Myocyte (in vitro differentiated cells): ENCODE measurements at regions not wholly inside any gene's neighbourhood (a gene's known extent, or its start where the extent isn't known, plus 50 kb on each side); places are given as distances from the start of the nearest gene placed in this dataset.

Source experiments
- DNase-seq: peaks from one replicate; pipeline ENCODE4 v3.0.0-alpha.2; 2012; ENCODE audit warnings: low read depth

DNA sequence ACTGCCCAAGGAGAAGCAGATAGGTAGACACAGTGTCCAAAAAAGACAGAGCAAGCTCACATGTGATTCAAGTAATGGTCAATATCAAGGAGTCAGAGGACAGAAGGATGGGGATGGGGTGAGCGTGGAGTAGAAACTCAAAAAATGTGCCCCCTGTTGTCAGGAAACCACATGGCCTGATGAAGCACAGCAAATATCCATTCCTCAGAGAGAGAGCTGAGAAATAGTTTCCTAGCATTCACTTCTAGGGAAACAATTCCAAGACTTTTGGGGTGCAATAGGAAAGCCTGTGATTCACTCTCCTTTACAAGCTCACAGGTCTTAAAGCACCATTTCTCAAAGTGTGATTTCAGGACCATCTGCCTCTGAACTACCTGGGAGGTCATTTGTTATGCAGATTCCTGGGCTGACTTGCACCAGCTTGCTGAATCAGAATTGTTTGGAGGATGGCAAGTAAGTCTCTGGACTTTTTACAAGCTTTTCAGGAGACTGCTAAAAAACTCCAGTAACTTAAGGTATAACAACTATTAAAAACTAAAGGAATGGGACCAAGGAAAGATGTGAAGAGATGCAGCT lies 432.8 kb downstream of the HDGFL1 start:
- no peak for DNase-seq

DNA sequence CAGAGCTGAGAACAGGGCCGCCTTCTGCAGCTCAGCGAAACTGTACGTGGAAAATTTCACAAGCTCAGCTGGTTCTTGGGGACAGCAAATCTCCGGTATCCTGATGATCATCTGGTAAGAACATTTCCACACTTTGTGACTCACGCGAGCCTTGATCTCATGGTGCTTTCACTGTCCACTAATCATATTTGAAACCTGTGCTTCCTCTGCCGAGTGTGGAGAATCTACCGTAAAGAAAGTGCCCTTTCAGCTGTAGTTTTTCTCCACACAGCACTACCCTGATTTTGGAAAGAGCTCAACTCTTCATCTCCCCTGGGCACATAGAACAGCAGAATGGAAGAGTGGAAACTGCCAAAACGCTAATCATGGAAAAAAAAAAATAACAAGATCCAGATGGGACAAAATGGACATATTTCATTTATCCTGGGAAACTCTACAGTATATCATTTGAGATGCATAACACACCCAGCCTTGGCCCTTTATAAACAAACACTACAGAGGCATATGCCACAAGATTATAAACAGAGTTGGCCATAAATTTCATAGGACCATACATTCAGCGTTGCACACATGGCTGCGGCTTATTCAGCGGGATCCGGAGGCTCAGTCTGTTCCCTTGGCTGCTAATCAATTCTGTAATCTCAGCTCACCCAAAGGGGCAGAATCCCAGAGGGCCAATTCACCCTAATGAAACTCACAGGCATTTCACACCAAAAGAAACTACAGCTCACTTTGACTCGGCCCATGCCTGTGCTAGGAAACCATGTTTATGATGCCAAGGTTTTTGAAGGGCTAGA lies 434.5 kb downstream of the HDGFL1 start:
- peak; percentile 66 for DNase-seq

DNA sequence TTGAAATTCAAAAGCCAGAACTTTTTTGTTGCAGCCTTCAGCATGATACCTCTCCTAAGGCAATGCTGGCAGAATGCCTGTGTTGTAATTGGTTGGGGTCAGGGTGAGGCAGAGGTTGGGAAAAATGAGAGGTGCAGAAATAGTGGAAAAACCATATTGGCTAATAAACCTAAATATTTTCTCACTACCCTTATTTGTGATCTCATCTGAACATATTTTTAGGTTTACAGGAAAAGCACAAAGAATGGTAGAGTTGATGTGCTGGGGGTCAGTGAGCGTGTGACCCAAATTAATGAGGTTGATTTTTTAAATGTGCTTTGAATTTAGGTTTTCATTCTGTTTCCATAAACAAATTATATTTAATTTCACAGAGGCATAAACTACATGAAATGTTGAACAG lies 437.3 kb downstream of the HDGFL1 start:
- no peak for DNase-seq

DNA sequence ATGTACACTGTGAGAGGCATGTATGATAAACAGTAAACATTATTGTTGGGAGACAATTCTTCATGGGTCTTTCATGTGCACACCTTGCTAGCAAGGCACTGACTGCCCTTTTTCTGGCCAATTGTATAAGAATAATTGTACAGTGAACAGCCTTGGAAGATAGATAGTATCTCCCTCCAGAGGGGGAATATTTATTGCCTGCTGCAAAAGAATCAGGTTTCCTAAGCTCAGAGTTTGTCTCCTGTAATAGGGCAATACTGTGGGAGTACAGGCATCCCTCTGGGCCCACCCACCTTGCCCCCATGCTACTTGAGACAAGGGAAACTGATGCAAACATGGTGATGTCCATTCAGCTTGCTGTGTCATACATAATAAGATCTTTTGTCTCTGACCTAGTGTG lies 442.2 kb downstream of the HDGFL1 start:
- no peak for DNase-seq

DNA sequence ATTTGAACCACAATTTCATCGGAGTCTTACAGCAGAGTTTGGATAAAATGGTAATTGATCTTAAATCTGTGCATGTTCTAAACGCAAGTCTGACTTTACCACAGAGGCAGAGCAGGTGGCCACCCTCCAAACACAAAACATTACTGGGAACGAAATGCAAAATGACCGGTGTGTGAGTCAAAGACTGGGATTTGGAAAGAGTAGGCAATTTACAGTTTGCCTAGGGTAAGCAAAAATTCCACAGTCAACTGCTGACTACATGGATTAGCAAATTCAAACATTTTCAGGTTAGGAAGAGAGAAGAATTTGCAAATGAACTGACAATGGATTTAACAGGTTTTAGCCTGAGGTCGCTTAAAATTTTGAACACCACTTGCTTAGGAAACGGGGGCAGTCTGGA lies 444.4 kb downstream of the HDGFL1 start:
- DNase-seq: peak; percentile 25

DNA sequence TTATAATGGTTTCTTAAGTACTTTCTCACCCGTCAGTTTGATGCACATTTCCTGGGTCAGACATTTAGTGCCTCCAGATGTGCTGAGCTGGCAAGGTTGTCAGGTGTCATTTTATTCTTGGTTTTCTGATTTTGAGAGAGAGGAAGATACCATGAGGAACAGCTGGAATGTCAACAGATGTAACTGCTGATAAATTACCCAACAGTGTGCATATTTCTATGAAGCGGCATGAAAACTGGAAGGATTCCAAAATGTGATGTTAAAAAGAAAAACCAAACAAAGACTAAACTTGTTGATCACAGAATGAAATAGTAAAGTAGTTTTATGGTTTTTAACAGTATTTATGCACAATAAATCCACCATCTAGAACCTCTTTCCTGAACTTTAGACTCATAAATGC lies 447.3 kb downstream of the HDGFL1 start:
- DNase-seq: peak; percentile 58

DNA sequence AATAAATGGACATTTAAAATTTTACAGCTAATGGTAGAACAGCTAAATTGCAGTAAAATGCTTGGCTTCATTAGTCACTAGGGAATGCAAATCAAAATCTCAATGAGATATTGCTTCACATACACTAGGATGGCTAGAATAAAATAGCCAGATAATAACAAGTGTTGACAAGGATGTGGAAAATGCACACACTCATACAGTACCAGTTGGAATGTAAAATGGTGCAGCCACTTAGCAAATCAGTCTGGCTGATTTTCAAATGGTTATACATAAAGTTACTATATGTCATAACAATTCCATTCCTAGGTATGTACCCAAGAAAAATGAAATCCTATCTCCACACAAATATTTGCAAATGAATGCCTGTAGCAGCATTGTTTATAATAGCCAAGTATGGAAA lies 452.1 kb downstream of the HDGFL1 start:
- DNase-seq: no peak

DNA sequence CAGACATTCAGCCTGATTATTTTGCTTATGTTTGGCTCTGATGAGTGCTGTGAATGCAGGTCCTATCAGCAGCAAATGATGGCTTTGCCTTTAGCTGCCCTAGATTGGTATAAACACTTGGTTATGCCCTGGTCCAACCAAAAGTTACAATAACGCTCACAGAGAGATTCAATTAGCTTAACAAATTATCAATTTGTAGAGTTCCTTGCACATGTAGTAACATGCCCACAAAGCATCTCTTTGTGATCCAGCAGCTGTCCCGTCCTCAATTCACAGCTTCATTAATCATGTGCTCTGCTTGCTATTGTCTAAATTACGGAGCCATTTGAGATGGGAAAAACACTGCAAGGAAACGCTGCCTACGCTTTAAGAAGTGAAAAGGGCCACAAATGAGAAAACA lies 457.9 kb downstream of the HDGFL1 start:
- DNase-seq: no peak

DNA sequence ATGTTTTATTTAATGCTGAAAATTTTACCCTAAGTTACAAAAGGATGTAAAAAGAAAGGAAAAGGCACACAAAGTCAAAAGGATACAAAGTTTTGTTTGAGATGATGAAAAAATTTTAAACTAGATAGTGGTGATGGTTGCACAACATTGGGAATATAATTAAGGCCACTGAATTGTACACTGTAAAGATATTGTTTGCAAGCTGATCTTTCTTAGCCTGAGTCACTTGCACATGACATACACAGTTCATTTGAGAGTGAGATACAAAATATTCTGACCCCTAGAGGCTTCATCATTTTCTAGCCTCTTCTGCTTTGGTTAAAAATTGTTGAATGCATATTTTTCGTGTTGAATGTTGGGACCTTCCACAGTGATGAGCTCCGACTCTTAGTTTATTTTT lies 462.6 kb downstream of the HDGFL1 start:
- no peak for DNase-seq

DNA sequence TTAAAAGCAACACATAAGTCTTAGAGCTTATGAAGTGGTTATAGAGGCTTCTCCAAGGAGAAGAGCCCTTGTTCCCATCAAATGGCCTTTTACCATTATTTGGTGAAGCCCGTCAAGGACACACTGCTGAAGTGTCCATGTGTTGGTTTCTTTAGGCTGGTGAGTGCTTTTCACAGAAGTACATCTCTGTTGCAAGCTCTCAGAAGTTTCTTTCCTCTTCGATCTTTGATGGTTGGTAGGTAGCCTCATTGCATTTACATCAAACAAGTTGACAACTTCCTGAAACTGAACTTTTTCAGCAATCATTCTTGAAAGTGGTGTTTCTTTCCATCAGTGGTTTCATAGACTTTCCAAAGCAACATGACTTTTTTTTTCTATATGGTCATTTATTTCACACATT lies 465.6 kb downstream of the HDGFL1 start:
- DNase-seq: no peak

DNA sequence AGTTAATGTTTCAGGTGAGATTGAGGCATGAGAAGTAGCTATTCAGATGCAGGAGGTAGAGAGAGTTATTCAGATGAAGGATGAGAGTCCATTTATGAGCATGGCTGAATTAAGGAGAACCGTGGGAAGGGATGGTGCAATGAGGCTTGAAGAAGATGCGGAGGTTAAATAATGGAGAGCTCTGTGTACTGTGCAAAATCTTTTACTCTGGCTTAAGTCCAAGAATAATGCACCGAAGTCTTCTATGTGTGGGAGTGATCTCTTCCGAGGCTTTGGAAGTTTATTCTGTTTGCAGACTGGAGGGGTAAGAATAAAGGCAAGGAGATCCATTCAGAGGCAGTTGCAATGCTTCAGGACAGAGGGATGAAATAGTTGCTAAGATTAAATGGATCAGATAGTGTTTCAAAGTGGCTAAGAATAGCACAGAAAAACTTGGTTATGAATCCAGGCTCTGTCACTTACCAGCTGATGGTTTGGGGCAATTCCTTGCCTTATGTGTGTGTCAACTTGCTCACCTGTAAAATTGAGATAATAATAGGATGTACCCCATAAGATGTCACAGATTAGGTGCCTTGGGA lies 467.1 kb downstream of the HDGFL1 start:
- peak; percentile 45 for DNase-seq

DNA sequence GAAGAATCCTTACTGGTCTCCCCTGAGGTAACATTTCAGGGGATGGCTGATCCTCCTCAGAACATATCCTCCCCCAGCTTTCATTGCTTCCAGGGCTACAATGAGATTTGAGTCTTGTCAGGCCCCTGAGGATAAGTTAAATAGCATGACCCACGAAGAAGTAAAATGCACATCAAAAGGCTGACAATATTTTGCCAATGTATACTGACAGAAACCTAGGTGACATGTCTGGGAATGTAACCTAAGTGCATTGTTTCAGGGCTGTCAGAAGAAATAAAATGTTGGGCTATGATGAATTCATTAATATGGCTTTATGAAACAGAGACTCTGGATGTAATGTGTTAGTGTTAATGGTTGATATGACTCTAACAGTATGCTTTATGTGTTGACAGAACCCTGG lies 471.5 kb downstream of the HDGFL1 start:
- DNase-seq: no peak

DNA sequence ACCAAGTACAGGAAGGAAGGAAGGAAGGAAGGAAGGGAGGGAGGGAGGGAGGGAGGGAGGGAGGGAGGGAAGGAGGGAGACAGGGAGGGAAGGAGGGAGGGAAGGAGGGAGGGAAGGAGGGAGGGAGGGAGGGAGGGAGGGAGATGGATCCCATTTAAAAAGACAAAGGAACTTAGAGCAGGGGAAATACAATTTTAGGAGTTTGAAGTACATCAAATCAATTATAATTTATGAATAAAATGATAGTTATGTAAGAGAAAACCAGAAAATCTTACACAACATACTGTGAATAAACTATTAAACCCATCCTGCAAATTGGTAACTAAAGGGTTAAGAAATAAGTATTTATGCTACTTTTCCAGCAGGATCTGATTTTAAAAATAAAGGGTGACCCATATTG lies 475.9 kb downstream of the HDGFL1 start:
- no peak for DNase-seq

DNA sequence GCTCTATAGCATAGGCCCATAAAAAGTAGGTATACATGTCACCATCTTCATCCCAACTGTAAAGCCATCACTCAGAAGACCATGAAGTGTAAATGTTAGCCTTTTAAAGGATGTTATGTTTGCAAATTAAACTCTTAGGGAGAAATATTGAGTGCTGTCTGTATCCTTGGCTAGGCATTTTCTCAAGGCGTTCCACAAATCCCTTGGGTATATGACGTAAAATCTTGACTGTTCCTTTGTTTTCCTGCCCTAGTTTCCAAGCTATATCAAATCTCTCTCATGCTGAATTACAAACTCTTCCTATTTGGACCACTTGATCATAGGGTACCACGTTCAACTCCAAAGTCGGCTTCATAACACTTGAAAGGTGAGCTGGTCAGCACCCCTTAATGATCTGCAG lies 486.2 kb downstream of the HDGFL1 start:
- no peak for DNase-seq

DNA sequence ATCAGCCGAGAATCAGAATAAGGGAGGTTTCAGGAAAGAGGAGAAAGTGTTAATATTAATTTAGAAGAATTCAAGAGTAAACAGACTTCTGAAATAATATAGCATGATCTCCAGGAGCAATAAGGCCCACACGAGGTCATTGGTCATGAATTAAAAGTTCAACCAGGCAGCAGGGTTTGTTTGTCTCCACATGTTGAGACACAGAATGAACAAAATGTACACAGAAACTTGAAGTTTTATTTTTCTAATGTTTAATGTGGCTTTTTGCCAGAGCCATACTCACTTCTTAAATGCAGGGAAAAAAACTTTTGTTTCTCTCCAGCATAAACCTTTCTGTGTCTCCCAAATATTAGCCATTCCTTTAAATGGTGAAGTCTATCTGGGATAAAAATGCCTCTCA lies 504.5 kb downstream of the HDGFL1 start:
- no peak for DNase-seq

DNA sequence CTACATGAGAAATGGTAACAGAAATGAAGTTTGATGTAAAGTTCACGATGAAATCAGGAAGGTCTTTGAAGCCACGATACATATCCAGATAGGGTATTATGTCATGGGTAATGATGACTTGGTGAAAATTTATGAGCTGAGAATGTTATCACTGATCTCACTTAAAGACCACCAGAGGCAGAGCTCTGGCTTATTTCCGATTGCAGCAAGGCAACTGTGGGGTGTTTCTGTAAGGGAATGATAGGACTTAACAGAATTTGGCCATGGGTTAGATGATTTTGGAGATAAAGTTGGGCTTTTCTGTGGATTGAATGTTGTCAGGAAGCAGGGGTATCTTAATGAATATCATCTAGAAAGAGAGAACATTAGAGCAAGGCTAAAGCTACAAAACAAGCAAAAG lies 508.4 kb downstream of the HDGFL1 start:
- no peak for DNase-seq

DNA sequence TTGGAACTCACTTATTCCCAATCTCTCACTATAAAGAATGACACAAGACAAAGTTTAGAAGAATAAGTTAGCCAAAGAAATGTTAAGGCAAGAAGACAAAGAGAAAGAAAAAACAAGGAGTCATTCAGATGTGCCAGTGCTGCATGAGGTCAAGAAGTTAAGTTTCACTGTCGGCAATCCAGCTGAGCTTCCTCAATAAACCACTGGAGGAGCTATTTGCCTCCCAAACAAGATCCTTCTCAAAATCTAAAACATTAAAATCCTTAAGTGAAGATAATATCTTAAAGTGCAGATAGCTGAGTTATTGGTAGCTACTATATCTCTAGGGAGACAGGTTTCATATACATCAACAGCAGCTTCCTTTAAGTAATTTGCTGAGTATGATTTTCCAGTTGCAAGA lies 512.3 kb downstream of the HDGFL1 start:
- DNase-seq: peak; percentile 4

DNA sequence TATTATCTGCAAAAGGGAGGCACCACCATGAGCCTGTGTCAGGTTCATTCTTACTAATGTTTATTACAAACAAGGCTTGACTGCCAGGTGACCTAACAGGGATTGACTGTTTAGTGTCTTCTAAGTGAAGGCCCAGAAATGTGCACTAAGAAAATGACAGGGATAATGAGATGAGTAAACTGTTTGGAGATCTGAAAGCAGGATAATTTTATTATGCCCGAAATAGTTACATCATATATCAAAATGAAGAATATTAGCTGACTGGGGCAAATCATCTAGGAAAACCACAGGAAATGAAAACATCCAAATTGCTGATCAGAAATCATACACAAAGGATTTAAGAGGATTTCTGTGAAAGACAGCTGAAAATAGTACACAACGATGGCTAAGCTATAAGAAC lies 516.7 kb downstream of the HDGFL1 start:
- DNase-seq: no peak

DNA sequence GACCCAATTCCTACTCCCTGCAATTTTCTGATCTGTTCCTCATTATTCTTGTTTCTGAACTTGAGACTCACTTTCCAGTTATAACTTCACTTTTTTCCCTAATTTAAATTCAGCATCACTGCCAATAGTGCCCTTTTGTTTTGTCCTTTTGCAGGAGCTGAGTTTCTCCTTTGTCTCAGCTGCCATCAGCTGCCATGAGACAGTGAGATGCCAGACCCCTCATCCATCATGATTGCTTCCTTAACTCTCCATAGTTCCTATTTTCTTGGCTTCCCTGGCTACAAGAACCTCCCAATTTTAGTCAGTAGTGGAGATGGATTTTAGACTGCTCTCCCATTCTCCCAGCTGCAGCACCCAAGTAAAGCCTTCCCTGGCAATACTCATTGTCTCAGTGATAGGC lies 518.1 kb downstream of the HDGFL1 start:
- DNase-seq: no peak

DNA sequence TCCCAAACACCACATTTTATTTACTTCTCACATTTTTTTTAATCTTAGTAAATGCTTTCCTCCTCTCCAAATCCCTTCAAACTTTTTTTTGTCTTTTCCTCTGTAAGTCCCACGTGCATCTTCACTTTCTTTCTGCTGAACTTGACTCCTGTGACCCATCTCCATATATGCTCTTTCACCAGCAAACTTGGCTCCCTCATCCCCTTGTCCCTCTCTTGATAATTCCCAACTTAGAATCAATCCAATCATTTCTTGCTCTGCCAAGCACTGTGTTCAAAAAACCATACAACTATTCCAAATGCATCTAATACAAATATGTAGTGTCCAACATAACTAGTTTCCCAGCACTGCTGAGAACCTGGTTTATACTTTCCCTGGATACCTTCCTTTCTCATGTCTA lies 519.4 kb downstream of the HDGFL1 start:
- DNase-seq: no peak

DNA sequence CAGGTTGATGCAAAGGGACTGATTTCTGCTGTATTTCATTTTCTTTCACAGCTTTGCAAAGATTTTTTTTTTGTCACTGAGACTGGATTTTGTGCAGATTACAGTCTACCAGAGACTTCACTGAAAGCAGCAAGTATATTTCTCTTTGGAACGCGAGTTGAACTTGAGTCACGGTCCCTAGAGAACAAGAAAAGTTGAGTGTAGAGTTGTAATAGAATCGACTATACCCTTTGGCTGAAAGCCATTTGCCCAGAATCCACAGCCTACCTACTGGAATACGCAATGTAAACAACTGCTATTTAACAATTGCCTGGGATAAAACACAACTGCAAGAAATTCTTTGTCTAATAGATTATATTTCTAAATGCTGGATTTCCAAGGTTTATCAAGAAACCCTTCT lies 520.6 kb downstream of the HDGFL1 start:
- DNase-seq: no peak

DNA sequence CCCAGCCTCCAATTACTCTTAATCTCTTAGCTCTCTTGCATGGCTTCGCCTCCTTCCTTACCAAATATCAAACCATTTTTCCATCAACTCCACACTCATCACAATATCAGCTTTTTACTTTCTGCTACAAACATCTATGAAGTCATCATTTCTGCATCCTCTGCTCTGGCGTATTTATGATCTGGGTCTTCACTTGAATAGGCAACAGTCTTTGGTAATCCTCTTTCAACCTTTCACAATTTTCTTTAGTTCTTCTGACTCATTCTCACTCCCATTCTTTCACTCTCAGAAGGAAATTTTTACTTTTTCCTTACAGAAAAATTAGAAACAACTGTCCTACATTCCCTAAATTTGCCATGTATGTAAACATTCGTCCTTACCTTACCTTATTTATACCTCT lies 522.4 kb downstream of the HDGFL1 start:
- DNase-seq: no peak

DNA sequence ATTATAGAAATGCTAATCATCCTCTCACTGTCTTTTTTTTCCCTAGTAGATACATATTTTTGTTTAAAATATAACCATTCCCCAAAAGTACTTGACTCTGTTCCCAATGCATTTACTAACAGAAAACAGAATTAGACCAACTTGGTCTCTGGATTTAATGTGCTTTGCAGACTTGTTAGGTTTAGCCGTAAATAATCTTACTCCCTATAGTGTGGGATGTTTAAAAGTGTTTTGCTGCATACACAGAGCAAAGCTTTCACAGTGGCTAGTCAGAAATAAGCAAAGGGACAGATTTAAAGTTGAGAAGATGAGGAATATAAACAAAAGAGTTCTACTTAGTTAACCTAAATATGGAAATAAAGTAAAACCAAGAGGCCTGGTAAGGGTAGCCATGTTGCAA lies 527.5 kb downstream of the HDGFL1 start:
- no peak for DNase-seq
